ENCODE measurements at regions not wholly inside any gene's neighbourhood (a gene's known extent, or its start where the extent isn't known, plus 50 kb on each side); places are given as distances from the start of the nearest gene placed in this dataset.

DNA sequence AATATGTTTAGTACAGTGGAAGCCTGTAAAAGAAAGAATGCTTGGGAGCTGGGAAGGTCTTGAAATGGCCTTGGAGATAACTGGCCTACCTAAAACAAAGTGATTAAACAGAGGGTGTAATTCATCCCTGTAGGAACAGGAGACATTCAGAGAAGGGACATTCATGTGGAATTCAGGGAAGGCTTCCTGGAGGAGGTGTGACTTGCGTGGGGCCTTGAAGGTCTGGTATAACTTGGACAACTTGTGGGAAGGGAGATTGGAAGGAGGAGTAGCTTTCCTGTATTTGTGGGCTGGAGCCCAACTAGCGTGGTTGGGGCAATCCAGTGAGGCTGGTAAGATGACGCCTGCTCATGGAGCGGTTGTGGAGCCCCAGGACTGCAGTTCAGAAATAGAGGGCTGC, 156.4 kb downstream of the AACS start:
- H2BK15ac ChIP-seq (ENCODE audit: low read length): no peak overlapping the region
- no peak overlapping the region for H2BK5ac ChIP-seq (ENCODE audit: low read length)
- H3K23ac ChIP-seq (ENCODE audit: low read depth, low read length, poor library complexity): no peak overlapping the region
- no peak overlapping the region for H3K4me3 ChIP-seq (ENCODE audit: low read length in 2 of 2)
- H3K4me2 ChIP-seq (ENCODE audit: insufficient read depth, low read length, poor library complexity, severe bottlenecking): no peak overlapping the region
- no peaks in the 10 kb centered on the region for H3K4me1 ChIP-seq (ENCODE audit: control insufficient read depth in 2 of 2, insufficient read depth in 1 of 2, low read depth in 1 of 2, low read length in 2 of 2)
- H2BK12ac ChIP-seq (ENCODE audit: low read length): no peak overlapping the region
- H3K9me3 ChIP-seq (replicated peaks in 1 of 2; ENCODE audit: control insufficient read depth in 2 of 2, insufficient read depth in 1 of 2, low read depth in 1 of 2, low read length in 2 of 2): peaks cover 0 to 2% of the 10 kb centered on the region in 2 donors
- no peak overlapping the region for H4K91ac ChIP-seq (ENCODE audit: low read depth, low read length, poor library complexity)
- no peak for DNase-seq (ENCODE audit: low spot score)
- no peak overlapping the region for H2AFZ ChIP-seq (ENCODE audit: low read length)
- no peaks in the 10 kb centered on the region for H3K27me3 ChIP-seq (ENCODE audit: control insufficient read depth in 3 of 3, insufficient read depth in 3 of 3, low read depth in 1 of 3, low read length in 3 of 3)
- no peak overlapping the region for H3K4ac ChIP-seq (ENCODE audit: low read length)
- H4K8ac ChIP-seq (ENCODE audit: low read depth, low read length): no peak overlapping the region
- no peaks in the 10 kb centered on the region for H3K79me1 ChIP-seq (ENCODE audit: low read depth, low read length)
- H3K14ac ChIP-seq (ENCODE audit: low read length): no peak overlapping the region
- H3K18ac ChIP-seq (ENCODE audit: low read length): no peak overlapping the region
- no peak overlapping the region for H3K27ac ChIP-seq (replicated peaks; ENCODE audit: low read length)
- peaks cover 0 to 6% of the 10 kb centered on the region in 2 donors for H3K36me3 ChIP-seq (replicated peaks in 1 of 2; ENCODE audit: control insufficient read depth in 2 of 2, insufficient read depth in 2 of 2, low read length in 2 of 2)
- no CpG with 5 or more reads among the region's 4 CpGs for WGBS, 2 donors (ENCODE audit: extremely low coverage in 2 of 2, insufficient read length in 2 of 2, insufficient replicate concordance in 1 of 2)
- H2BK120ac ChIP-seq (ENCODE audit: low read depth, low read length): no peak overlapping the region
- H3K9ac ChIP-seq (ENCODE audit: low read depth, low read length, poor library complexity): no peak overlapping the region
- H2AK5ac ChIP-seq (ENCODE audit: low read depth, low read length): no peak overlapping the region

DNA sequence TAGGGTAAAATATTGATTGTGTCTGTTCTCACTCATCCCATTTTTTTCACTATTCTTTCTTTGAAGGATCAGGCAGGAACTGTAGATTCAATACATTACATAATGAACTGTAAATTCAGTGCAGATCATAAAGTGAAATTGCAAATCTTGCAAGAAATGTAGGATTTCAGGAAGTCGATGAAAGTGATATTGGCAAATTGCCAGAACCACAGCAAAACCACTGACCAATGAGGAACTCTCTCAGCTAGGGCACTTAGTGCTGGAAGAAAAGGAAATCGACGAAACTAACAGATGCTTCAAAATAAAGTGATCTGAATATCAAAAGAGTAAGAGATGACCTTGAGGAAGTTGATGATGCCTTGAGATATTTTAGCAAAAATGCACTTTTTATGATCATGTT, 157.6 kb downstream of the AACS start:
- Histone ChIP-seq H3K14ac (ENCODE audit: low read length) (no peak overlapping the region), H3K23ac (ENCODE audit: low read depth, low read length, poor library complexity) (no peak overlapping the region), H3K9me3 (replicated peaks in 1 of 2; ENCODE audit: control insufficient read depth in 2 of 2, insufficient read depth in 1 of 2, low read depth in 1 of 2, low read length in 2 of 2) (peaks cover 0 to 2% of the 10 kb centered on the region in 2 donors), H3K4me3 (ENCODE audit: low read length in 2 of 2) (no peak overlapping the region), H3K4me2 (ENCODE audit: insufficient read depth, low read length, poor library complexity, severe bottlenecking) (no peak overlapping the region), H2AK5ac (ENCODE audit: low read depth, low read length) (no peak overlapping the region), H4K8ac (ENCODE audit: low read depth, low read length) (no peak overlapping the region), H2AFZ (ENCODE audit: low read length) (no peak overlapping the region), H4K91ac (ENCODE audit: low read depth, low read length, poor library complexity) (no peak overlapping the region), H3K27ac (replicated peaks; ENCODE audit: low read length) (no peak overlapping the region), H3K4ac (ENCODE audit: low read length) (no peak overlapping the region), H3K9ac (ENCODE audit: low read depth, low read length, poor library complexity) (no peak overlapping the region), H3K4me1 (ENCODE audit: control insufficient read depth in 2 of 2, insufficient read depth in 1 of 2, low read depth in 1 of 2, low read length in 2 of 2) (peaks cover 0 to 7% of the 10 kb centered on the region in 2 donors), H3K79me1 (ENCODE audit: low read depth, low read length) (no peaks in the 10 kb centered on the region), H2BK120ac (ENCODE audit: low read depth, low read length) (no peak overlapping the region), H2BK12ac (ENCODE audit: low read length) (no peak overlapping the region), H3K18ac (ENCODE audit: low read length) (no peak overlapping the region), H3K27me3 (ENCODE audit: control insufficient read depth in 3 of 3, insufficient read depth in 3 of 3, low read depth in 1 of 3, low read length in 3 of 3) (no peaks in the 10 kb centered on the region), H2BK5ac (ENCODE audit: low read length) (no peak overlapping the region), H2BK15ac (ENCODE audit: low read length) (no peak overlapping the region), H3K36me3 (replicated peaks in 1 of 2; ENCODE audit: control insufficient read depth in 2 of 2, insufficient read depth in 2 of 2, low read length in 2 of 2) (peaks cover 0 to 6% of the 10 kb centered on the region in 2 donors)
- no CpG with 5 or more reads among the region's 3 CpGs for WGBS, 2 donors (ENCODE audit: extremely low coverage in 2 of 2, insufficient read length in 2 of 2, insufficient replicate concordance in 1 of 2)
- DNase-seq (ENCODE audit: low spot score): no peak

DNA sequence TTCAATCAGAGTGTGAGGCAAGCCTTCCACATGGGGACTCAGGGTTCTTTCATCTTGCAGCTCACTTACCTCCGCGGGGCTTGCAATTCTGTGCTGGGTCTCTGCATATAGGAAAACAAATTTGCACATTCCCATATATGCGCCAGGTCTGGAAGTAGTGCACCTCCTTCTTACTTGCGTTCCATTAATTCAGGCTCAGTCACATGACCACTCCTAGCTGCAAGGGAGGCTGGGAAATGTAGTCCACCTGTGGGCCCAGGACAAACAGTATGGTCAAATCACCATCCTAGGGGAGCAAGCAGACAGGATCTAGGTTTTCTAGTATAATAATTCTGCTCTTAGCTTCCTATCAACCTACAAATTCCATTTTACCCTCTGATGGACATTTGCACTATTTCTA, 160.4 kb downstream of the AACS start:
- no peak overlapping the region for H2BK15ac ChIP-seq (ENCODE audit: low read length)
- no peak overlapping the region for H3K18ac ChIP-seq (ENCODE audit: low read length)
- no peak overlapping the region for H2BK120ac ChIP-seq (ENCODE audit: low read depth, low read length)
- H4K8ac ChIP-seq (ENCODE audit: low read depth, low read length): no peak overlapping the region
- no peak overlapping the region for H2BK12ac ChIP-seq (ENCODE audit: low read length)
- no peak overlapping the region for H3K4ac ChIP-seq (ENCODE audit: low read length)
- no peak overlapping the region for H2AK5ac ChIP-seq (ENCODE audit: low read depth, low read length)
- no peak overlapping the region for H3K4me3 ChIP-seq (ENCODE audit: low read length in 2 of 2)
- no peaks in the 10 kb centered on the region for H3K27me3 ChIP-seq (ENCODE audit: control insufficient read depth in 3 of 3, insufficient read depth in 3 of 3, low read depth in 1 of 3, low read length in 3 of 3)
- H3K23ac ChIP-seq (ENCODE audit: low read depth, low read length, poor library complexity): no peak overlapping the region
- WGBS, 2 donors (ENCODE audit: extremely low coverage in 2 of 2, insufficient read length in 2 of 2, insufficient replicate concordance in 1 of 2): no CpG with 5 or more reads among the region's 4 CpGs
- DNase-seq (ENCODE audit: low spot score): no peak
- no peak overlapping the region for H3K14ac ChIP-seq (ENCODE audit: low read length)
- H2BK5ac ChIP-seq (ENCODE audit: low read length): no peak overlapping the region
- no peak overlapping the region for H3K4me2 ChIP-seq (ENCODE audit: insufficient read depth, low read length, poor library complexity, severe bottlenecking)
- H3K4me1 ChIP-seq (ENCODE audit: control insufficient read depth in 2 of 2, insufficient read depth in 1 of 2, low read depth in 1 of 2, low read length in 2 of 2): peaks cover 0 to 17% of the 10 kb centered on the region in 2 donors
- peaks cover 0 to 4% of the 10 kb centered on the region in 2 donors for H3K36me3 ChIP-seq (replicated peaks in 1 of 2; ENCODE audit: control insufficient read depth in 2 of 2, insufficient read depth in 2 of 2, low read length in 2 of 2)
- H2AFZ ChIP-seq (ENCODE audit: low read length): no peak overlapping the region
- H4K91ac ChIP-seq (ENCODE audit: low read depth, low read length, poor library complexity): no peak overlapping the region
- H3K27ac ChIP-seq (replicated peaks; ENCODE audit: low read length): no peak overlapping the region
- H3K9me3 ChIP-seq (replicated peaks in 1 of 2; ENCODE audit: control insufficient read depth in 2 of 2, insufficient read depth in 1 of 2, low read depth in 1 of 2, low read length in 2 of 2): peaks cover 0 to 2% of the 10 kb centered on the region in 2 donors
- peaks cover 2% of the 10 kb centered on the region for H3K79me1 ChIP-seq (ENCODE audit: low read depth, low read length)
- no peak overlapping the region for H3K9ac ChIP-seq (ENCODE audit: low read depth, low read length, poor library complexity)

DNA sequence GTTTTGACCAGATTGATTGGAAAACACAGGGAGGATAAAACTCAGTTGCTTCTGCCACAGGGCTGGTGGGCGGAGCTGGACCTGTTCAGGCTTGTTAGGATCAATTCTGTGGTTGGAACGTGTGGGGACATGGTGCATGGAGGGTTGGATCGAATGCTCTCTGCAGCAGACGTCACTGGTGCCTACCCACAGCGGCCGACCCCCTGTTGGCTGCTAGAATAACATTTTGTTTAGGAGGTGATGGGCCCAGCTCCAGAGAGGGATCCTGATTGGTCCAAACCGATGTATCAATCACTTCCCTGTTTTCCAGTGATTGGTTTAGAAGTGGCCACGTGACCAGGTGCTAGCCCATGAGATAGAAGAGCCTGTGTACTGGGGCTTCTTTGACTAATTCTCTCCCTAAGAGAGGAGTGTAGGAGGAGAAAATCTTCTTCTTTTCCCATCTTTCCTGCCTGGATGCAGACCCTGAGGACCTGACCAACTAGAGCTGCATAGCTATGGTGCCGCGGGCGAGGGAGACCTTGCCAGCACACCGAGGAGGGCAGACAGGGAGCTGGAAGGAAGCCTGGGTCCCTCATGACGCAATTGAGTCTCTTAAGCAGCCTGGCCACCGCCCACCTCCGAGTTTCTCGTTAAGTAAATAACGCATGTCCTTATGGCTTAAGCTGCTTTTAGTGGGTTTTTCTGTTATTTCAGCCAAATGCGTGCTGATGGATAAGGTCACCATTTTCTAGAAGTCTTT, 163.5 kb downstream of the AACS start:
- Histone ChIP-seq H3K4ac (ENCODE audit: low read length) (peak overlapping the region; percentile 13), H3K14ac (ENCODE audit: low read length) (no peak overlapping the region), H2BK12ac (ENCODE audit: low read length) (peak overlapping the region; percentile 85), H2BK120ac (ENCODE audit: low read depth, low read length) (no peak overlapping the region), H3K4me3 (ENCODE audit: low read length in 2 of 2) (no peak overlapping the region), H4K8ac (ENCODE audit: low read depth, low read length) (no peak overlapping the region), H2BK5ac (ENCODE audit: low read length) (no peak overlapping the region), H2BK15ac (ENCODE audit: low read length) (peak overlapping the region; percentile 31), H3K36me3 (replicated peaks in 1 of 2; ENCODE audit: control insufficient read depth in 2 of 2, insufficient read depth in 2 of 2, low read length in 2 of 2) (peaks cover 0 to 4% of the 10 kb centered on the region in 2 donors), H2AK5ac (ENCODE audit: low read depth, low read length) (peak overlapping the region; percentile 47), H3K27me3 (ENCODE audit: control insufficient read depth in 3 of 3, insufficient read depth in 3 of 3, low read depth in 1 of 3, low read length in 3 of 3) (no peaks in the 10 kb centered on the region), H3K27ac (replicated peaks; ENCODE audit: low read length) (peak overlapping the region; percentile 87), H3K4me1 (ENCODE audit: control insufficient read depth in 2 of 2, insufficient read depth in 1 of 2, low read depth in 1 of 2, low read length in 2 of 2) (peaks cover 0 to 17% of the 10 kb centered on the region in 2 donors), H3K9me3 (replicated peaks in 1 of 2; ENCODE audit: control insufficient read depth in 2 of 2, insufficient read depth in 1 of 2, low read depth in 1 of 2, low read length in 2 of 2) (peaks cover 0 to 3% of the 10 kb centered on the region in 2 donors), H4K91ac (ENCODE audit: low read depth, low read length, poor library complexity) (no peak overlapping the region), H3K9ac (ENCODE audit: low read depth, low read length, poor library complexity) (no peak overlapping the region), H2AFZ (ENCODE audit: low read length) (peak overlapping the region; percentile 63), H3K18ac (ENCODE audit: low read length) (peak overlapping the region; percentile 82), H3K23ac (ENCODE audit: low read depth, low read length, poor library complexity) (no peak overlapping the region), H3K79me1 (ENCODE audit: low read depth, low read length) (peaks cover 2% of the 10 kb centered on the region), H3K4me2 (ENCODE audit: insufficient read depth, low read length, poor library complexity, severe bottlenecking) (no peak overlapping the region)
- peak; percentile 29 for DNase-seq (ENCODE audit: low spot score)
- no CpG with 5 or more reads among the region's 18 CpGs for WGBS, 2 donors (ENCODE audit: extremely low coverage in 2 of 2, insufficient read length in 2 of 2, insufficient replicate concordance in 1 of 2)
